ENCODE measurements at regions not wholly inside any gene's neighbourhood (a gene's known extent, or its start where the extent isn't known, plus 50 kb on each side); places are given as distances from the start of the nearest gene placed in this dataset.
A peak's percentile ranks its signal among the peaks of the same experiment; 100 is the strongest.

GRCh38 chr4:113840861-113841260 is 79.3 kb upstream of the CAMK2D start:
- Histone ChIP-seq H3K9me3 (no peaks in the 10 kb centered on the region), H3K4me1 (peaks cover 0 to 17% (median 4%) of the 10 kb centered on the region in 3 donors), H3K4me3 (no peak overlapping the region), H3K27ac (no peak overlapping the region), H3K27me3 (no peaks in the 10 kb centered on the region), H3K36me3 (no peaks in the 10 kb centered on the region)
- TF ChIP-seq, protein P1, sequence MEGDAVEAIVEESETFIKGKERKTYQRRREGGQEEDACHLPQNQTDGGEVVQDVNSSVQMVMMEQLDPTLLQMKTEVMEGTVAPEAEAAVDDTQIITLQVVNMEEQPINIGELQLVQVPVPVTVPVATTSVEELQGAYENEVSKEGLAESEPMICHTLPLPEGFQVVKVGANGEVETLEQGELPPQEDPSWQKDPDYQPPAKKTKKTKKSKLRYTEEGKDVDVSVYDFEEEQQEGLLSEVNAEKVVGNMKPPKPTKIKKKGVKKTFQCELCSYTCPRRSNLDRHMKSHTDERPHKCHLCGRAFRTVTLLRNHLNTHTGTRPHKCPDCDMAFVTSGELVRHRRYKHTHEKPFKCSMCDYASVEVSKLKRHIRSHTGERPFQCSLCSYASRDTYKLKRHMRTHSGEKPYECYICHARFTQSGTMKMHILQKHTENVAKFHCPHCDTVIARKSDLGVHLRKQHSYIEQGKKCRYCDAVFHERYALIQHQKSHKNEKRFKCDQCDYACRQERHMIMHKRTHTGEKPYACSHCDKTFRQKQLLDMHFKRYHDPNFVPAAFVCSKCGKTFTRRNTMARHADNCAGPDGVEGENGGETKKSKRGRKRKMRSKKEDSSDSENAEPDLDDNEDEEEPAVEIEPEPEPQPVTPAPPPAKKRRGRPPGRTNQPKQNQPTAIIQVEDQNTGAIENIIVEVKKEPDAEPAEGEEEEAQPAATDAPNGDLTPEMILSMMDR (IDR thresholded peaks at IDR 0.05) = no peak
- TF ChIP-seq POLR2A (IDR thresholded peaks at IDR 0.05) = no peak
- intact Hi-C loops (cut with DNase I) = no loop called here
- WGBS, 2 donors = 76 to 91% methylated on average over 2 of the region's 2 CpGs
- DNase-seq = no peak

DNA sequence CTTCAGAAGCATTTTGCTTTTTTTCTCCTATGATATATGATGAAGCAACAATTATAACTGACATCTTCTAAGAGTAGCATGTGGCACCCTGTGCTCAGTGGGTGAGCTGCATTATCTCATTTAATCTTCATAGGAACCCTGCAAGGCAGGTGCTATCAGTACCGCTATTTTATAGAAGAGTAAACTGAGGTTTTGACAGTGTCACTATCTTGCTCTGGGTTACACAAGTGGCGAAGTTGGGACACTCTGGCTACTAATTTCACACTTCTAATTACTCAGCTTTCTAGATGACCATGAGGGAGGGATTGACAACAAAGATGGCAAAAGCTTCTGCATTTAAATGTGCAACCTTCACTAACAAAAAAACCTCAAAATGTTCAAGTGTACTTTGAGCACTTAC is 76.9 kb upstream of the CAMK2D start:
- no peak overlapping the region for H3K27ac ChIP-seq
- no peaks in the 10 kb centered on the region for H3K36me3 ChIP-seq
- no peaks in the 10 kb centered on the region for H3K9me3 ChIP-seq
- intact Hi-C loops (cut with DNase I) = no loop called here
- no peak for DNase-seq
- peaks cover 0 to 17% (median 4%) of the 10 kb centered on the region in 3 donors for H3K4me1 ChIP-seq
- TF ChIP-seq, protein P1 (IDR thresholded peaks at IDR 0.05) = no peak
- TF ChIP-seq POLR2A (IDR thresholded peaks at IDR 0.05) = no peak
- H3K27me3 ChIP-seq = no peaks in the 10 kb centered on the region
- WGBS, 2 donors = 83 to 89% methylated on average over 2 of the region's 2 CpGs
- no peak overlapping the region for H3K4me3 ChIP-seq

DNA sequence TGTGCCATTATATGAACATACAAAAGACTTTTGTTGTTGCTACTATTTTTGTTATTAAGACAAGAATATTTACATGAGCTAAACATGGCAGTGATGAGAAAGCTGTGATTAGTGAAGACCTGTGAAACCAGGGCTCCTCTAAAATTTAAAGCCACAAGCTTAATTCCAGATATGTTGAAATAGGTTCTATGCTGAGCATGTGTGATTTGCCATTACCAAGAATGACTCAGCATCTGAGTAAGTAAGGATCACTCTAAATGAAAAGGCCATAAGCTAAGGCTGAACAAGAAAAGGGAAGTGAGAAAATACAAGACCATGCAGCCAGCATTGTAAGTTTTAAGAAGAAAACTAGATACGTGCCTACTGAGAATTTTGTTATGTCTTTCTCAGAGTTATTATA is 75.9 kb upstream of the CAMK2D start:
- H3K27ac ChIP-seq = peak overlapping the region in 1 of 4 donors; percentile 0
- no peaks in the 10 kb centered on the region for H3K9me3 ChIP-seq
- TF ChIP-seq POLR2A (IDR thresholded peaks at IDR 0.05) = no peak
- TF ChIP-seq, protein P1 (IDR thresholded peaks at IDR 0.05) = no peak
- 21 to 25% methylated on average over 1 of the region's 1 CpG for WGBS, 2 donors
- H3K27me3 ChIP-seq = no peaks in the 10 kb centered on the region
- H3K36me3 ChIP-seq = no peaks in the 10 kb centered on the region
- no peak for DNase-seq
- intact Hi-C loops (cut with DNase I) = no loop called here
- no peak overlapping the region for H3K4me3 ChIP-seq
- H3K4me1 ChIP-seq = peaks cover 0 to 17% (median 4%) of the 10 kb centered on the region in 3 donors

GRCh38 chr4:113835005-113835404 is 73.5 kb upstream of the CAMK2D start:
- H3K4me3 ChIP-seq = no peak overlapping the region
- no peaks in the 10 kb centered on the region for H3K9me3 ChIP-seq
- no peaks in the 10 kb centered on the region for H3K36me3 ChIP-seq
- DNase-seq = no peak
- peaks cover 0 to 17% (median 4%) of the 10 kb centered on the region in 3 donors for H3K4me1 ChIP-seq
- H3K27me3 ChIP-seq = no peaks in the 10 kb centered on the region
- no peak overlapping the region for H3K27ac ChIP-seq
- intact Hi-C loops (cut with DNase I) = no loop called here
- 79 to 83% methylated on average over 1 of the region's 1 CpG for WGBS, 2 donors
- TF ChIP-seq, protein P1 (IDR thresholded peaks at IDR 0.05) = no peak
- no peak for TF ChIP-seq POLR2A (IDR thresholded peaks at IDR 0.05)

DNA sequence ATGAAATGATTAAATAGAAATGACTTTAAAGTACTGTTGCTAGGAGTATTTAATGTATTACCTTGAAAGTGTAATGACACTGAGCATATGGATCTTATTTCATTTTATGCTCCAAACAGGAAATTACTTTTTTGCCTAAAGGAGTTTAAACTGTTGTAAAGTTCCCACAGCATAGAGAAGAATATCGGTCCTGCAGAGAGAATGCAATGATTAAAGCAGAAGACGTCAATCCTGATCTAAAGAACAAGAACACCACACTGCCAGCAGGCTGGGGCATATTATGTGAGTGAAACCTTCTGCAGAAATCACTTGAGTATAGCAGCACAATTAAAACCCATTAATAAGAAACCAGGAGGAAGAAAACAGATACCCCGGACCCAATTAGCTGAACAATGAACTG is 72.8 kb upstream of the CAMK2D start:
- Histone ChIP-seq H3K27ac (no peak overlapping the region), H3K4me3 (no peak overlapping the region), H3K4me1 (peaks cover 0 to 17% (median 4%) of the 10 kb centered on the region in 3 donors), H3K27me3 (no peaks in the 10 kb centered on the region), H3K36me3 (no peaks in the 10 kb centered on the region), H3K9me3 (no peaks in the 10 kb centered on the region)
- intact Hi-C loops (cut with DNase I) = no loop called here
- 83 to 88% methylated on average over 3 of the region's 3 CpGs for WGBS, 2 donors
- no peak for DNase-seq
- TF ChIP-seq POLR2A (IDR thresholded peaks at IDR 0.05) = no peak
- TF ChIP-seq, protein P1 (IDR thresholded peaks at IDR 0.05) = no peak
